ENCODE measurements at regions not wholly inside any gene's neighbourhood (a gene's known extent, or its start where the extent isn't known, plus 50 kb on each side); places are given as distances from the start of the nearest gene placed in this dataset.

GRCh38 chr18:27713037-27713737 lies 463.7 kb downstream of the CDH2 start (continued):
- TF ChIP-seq ZFP30 (CRISPR knock-in tag; IDR thresholded peaks at IDR 0.05) (no peak), ARNTL (CRISPR knock-in tag; IDR thresholded peaks at IDR 0.05; ENCODE audit: borderline replicate concordance, low read depth) (no peak)

GRCh38 chr18:27712066-27712465 lies 464.9 kb downstream of the CDH2 start:
- TF ChIP-seq TCF4 (CRISPR knock-in tag; IDR thresholded peaks at IDR 0.05; ENCODE audit: borderline replicate concordance) (no peak), ZNF565 (CRISPR knock-in tag; conservative IDR thresholded peaks at IDR 0.05; ENCODE audit: low read depth) (no peak), ZC3H10 (CRISPR knock-in tag; IDR thresholded peaks at IDR 0.05) (no peak), PPARA (CRISPR knock-in tag; IDR thresholded peaks at IDR 0.05; ENCODE audit: borderline replicate concordance) (no peak), BACH2 (CRISPR knock-in tag; IDR thresholded peaks at IDR 0.05; ENCODE audit: borderline replicate concordance) (no peak), SNAI2 (CRISPR knock-in tag; IDR thresholded peaks at IDR 0.05) (no peak), PATZ1 (CRISPR knock-in tag; IDR thresholded peaks at IDR 0.05; ENCODE audit: borderline replicate concordance) (no peak), CREB5 (CRISPR knock-in tag; IDR thresholded peaks at IDR 0.05; ENCODE audit: low read depth) (no peak), ESRRG (CRISPR knock-in tag; IDR thresholded peaks at IDR 0.05) (no peak), CSRNP3 (CRISPR knock-in tag; IDR thresholded peaks at IDR 0.05) (no peak), TSHZ2 (CRISPR knock-in tag; IDR thresholded peaks at IDR 0.05) (no peak)
- no peak for ATAC-seq

GRCh38 chr18:27711382-27711781 lies 465.5 kb downstream of the CDH2 start:
- no peak; the same call in 2 of the 3 replicates for ATAC-seq
- TF ChIP-seq ZNF70 (CRISPR knock-in tag; IDR thresholded peaks at IDR 0.05) (no peak), TOX (CRISPR knock-in tag; IDR thresholded peaks at IDR 0.05; ENCODE audit: borderline replicate concordance) (no peak), PPARA (CRISPR knock-in tag; IDR thresholded peaks at IDR 0.05; ENCODE audit: borderline replicate concordance) (no peak), ESRRG (CRISPR knock-in tag; IDR thresholded peaks at IDR 0.05) (no peak), GLIS3 (CRISPR knock-in tag; IDR thresholded peaks at IDR 0.05) (no peak), ZNF8 (CRISPR knock-in tag; IDR thresholded peaks at IDR 0.05) (no peak)

GRCh38 chr18:27709344-27709743 lies 467.6 kb downstream of the CDH2 start:
- no peak for ATAC-seq
- TF ChIP-seq TCF4 (CRISPR knock-in tag; IDR thresholded peaks at IDR 0.05; ENCODE audit: borderline replicate concordance) (no peak), ZNF565 (CRISPR knock-in tag; conservative IDR thresholded peaks at IDR 0.05; ENCODE audit: low read depth) (no peak), ZNF70 (CRISPR knock-in tag; IDR thresholded peaks at IDR 0.05) (no peak), GLIS3 (CRISPR knock-in tag; IDR thresholded peaks at IDR 0.05) (no peak), CSDC2 (CRISPR knock-in tag; IDR thresholded peaks at IDR 0.05) (no peak), ZFP30 (CRISPR knock-in tag; IDR thresholded peaks at IDR 0.05) (no peak), PATZ1 (CRISPR knock-in tag; IDR thresholded peaks at IDR 0.05; ENCODE audit: borderline replicate concordance) (no peak), ARNTL (CRISPR knock-in tag; IDR thresholded peaks at IDR 0.05; ENCODE audit: borderline replicate concordance, low read depth) (no peak), RARB (CRISPR knock-in tag; IDR thresholded peaks at IDR 0.05) (no peak), ISL1 (CRISPR knock-in tag; IDR thresholded peaks at IDR 0.05) (no peak), CREB5 (CRISPR knock-in tag; IDR thresholded peaks at IDR 0.05; ENCODE audit: low read depth) (no peak), TSHZ2 (CRISPR knock-in tag; IDR thresholded peaks at IDR 0.05) (no peak), PPARA (CRISPR knock-in tag; IDR thresholded peaks at IDR 0.05; ENCODE audit: borderline replicate concordance) (no peak), ESRRG (CRISPR knock-in tag; IDR thresholded peaks at IDR 0.05) (no peak)
